ENCODE measurements at regions not wholly inside any gene's neighbourhood (a gene's known extent, or its start where the extent isn't known, plus 50 kb on each side); places are given as distances from the start of the nearest gene placed in this dataset.

DNA sequence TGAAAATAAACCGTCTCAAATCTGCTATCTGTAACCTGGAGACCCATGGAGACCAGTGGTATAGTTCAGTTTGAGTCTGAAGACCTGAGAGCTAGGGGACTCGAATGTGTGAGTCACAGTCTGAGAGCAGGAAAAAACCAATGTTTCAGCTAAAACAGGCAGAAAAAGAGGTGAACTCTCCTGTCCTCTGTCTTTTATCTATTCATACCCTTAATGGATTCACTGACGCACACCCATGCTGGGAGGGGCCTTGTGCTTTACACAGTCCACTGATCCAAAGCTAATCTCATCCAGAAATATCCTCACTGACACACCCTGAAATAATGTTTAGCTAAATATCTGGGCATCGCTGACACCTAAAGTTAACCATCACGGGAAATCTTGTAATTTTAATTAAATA lies 297.9 kb downstream of the GPM6A start:
- Histone ChIP-seq H3K36me3 (ENCODE audit: control insufficient read depth in 2 of 2, extremely low read depth in 1 of 2, insufficient read depth in 2 of 2, low read length in 2 of 2) (no peaks in the 10 kb centered on the region), H3K9me3 (ENCODE audit: control insufficient read depth, low read depth, low read length) (no peaks in the 10 kb centered on the region), H3K9me1 (ENCODE audit: control insufficient read depth, extremely low read depth, insufficient read depth, low read length) (no peaks in the 10 kb centered on the region), H3K27me3 (ENCODE audit: control insufficient read depth, extremely low read depth, insufficient read depth, low read length) (no peaks in the 10 kb centered on the region), H3K4me2 (ENCODE audit: control insufficient read depth, extremely low read depth, insufficient read depth, low read depth, low read length) (no peak overlapping the region), H2AFZ (ENCODE audit: control insufficient read depth, low read length) (no peak overlapping the region), H3K4me3 (ENCODE audit: control insufficient read depth in 2 of 3, extremely low read depth in 1 of 3, insufficient read depth in 2 of 3, low read depth in 1 of 3, low read length in 3 of 3) (no peak overlapping the region), H4K20me1 (ENCODE audit: control insufficient read depth, extremely low read depth, insufficient read depth, low read length) (no peaks in the 10 kb centered on the region), H3K79me2 (ENCODE audit: control insufficient read depth, insufficient read depth, low read length) (no peaks in the 10 kb centered on the region), H3K4me1 (ENCODE audit: control insufficient read depth, extremely low read depth, insufficient read depth, low read length) (no peaks in the 10 kb centered on the region), H3K27ac (ENCODE audit: control insufficient read depth, insufficient read depth, low read length) (no peak overlapping the region), H3K9ac (ENCODE audit: control insufficient read depth, extremely low read depth, insufficient read depth, low read length) (no peak overlapping the region)
- DNase-seq (ENCODE audit: low read depth, low spot score): no peak
- dilution Hi-C loops (cut with MboI; ENCODE audit: extremely low pct_ligation_motif_present, low sequenced_read_pairs): no loop called here
- no peak for FAIRE-seq
- TF ChIP-seq, protein P1, sequence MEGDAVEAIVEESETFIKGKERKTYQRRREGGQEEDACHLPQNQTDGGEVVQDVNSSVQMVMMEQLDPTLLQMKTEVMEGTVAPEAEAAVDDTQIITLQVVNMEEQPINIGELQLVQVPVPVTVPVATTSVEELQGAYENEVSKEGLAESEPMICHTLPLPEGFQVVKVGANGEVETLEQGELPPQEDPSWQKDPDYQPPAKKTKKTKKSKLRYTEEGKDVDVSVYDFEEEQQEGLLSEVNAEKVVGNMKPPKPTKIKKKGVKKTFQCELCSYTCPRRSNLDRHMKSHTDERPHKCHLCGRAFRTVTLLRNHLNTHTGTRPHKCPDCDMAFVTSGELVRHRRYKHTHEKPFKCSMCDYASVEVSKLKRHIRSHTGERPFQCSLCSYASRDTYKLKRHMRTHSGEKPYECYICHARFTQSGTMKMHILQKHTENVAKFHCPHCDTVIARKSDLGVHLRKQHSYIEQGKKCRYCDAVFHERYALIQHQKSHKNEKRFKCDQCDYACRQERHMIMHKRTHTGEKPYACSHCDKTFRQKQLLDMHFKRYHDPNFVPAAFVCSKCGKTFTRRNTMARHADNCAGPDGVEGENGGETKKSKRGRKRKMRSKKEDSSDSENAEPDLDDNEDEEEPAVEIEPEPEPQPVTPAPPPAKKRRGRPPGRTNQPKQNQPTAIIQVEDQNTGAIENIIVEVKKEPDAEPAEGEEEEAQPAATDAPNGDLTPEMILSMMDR (optimal IDR thresholded peaks at IDR 0.05 in 1 of 3, IDR thresholded peaks at IDR 0.05 in 1 of 3, conservative IDR thresholded peaks at IDR 0.05 in 1 of 3; ENCODE audit: extremely low read depth in 1 of 3, insufficient read depth in 2 of 3, low read length in 3 of 3): no peak
- TF ChIP-seq EZH2 (IDR thresholded peaks at IDR 0.05; ENCODE audit: low read length): no peak

DNA sequence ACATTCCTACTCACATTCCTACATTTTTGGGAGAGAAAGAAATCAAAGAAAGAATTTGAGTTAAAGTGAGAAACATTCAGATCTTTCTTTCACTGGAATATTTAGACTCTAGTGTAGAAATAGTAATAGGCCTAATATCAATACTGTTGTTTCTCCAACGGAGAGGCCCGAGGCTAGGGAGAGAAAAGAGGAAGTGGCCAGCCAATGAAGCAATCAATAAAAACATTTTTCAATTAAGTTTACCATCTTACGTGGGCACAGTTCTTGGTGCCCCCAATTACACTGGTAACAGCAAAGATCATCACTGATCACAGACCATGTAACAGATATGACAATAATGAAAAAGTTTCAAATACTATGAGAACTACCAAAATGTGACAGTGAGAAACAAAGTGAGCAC lies 281.4 kb downstream of the GPM6A start:
- Histone ChIP-seq H3K4me2 (ENCODE audit: control insufficient read depth, extremely low read depth, insufficient read depth, low read depth, low read length) (no peak overlapping the region), H3K4me1 (ENCODE audit: control insufficient read depth, extremely low read depth, insufficient read depth, low read length) (no peaks in the 10 kb centered on the region), H3K27ac (ENCODE audit: control insufficient read depth, insufficient read depth, low read length) (no peak overlapping the region), H3K4me3 (ENCODE audit: control insufficient read depth in 2 of 3, extremely low read depth in 1 of 3, insufficient read depth in 2 of 3, low read depth in 1 of 3, low read length in 3 of 3) (no peak overlapping the region), H3K27me3 (ENCODE audit: control insufficient read depth, extremely low read depth, insufficient read depth, low read length) (no peaks in the 10 kb centered on the region), H4K20me1 (ENCODE audit: control insufficient read depth, extremely low read depth, insufficient read depth, low read length) (no peaks in the 10 kb centered on the region), H3K9me1 (ENCODE audit: control insufficient read depth, extremely low read depth, insufficient read depth, low read length) (no peaks in the 10 kb centered on the region), H2AFZ (ENCODE audit: control insufficient read depth, low read length) (no peak overlapping the region), H3K36me3 (ENCODE audit: control insufficient read depth in 2 of 2, extremely low read depth in 1 of 2, insufficient read depth in 2 of 2, low read length in 2 of 2) (no peaks in the 10 kb centered on the region), H3K9ac (ENCODE audit: control insufficient read depth, extremely low read depth, insufficient read depth, low read length) (no peak overlapping the region), H3K9me3 (ENCODE audit: control insufficient read depth, low read depth, low read length) (no peaks in the 10 kb centered on the region), H3K79me2 (ENCODE audit: control insufficient read depth, insufficient read depth, low read length) (no peaks in the 10 kb centered on the region)
- dilution Hi-C loops (cut with MboI; ENCODE audit: extremely low pct_ligation_motif_present, low sequenced_read_pairs): no loop called here
- no peak for TF ChIP-seq EZH2 (IDR thresholded peaks at IDR 0.05; ENCODE audit: low read length)
- TF ChIP-seq, protein P1 (optimal IDR thresholded peaks at IDR 0.05 in 1 of 3, IDR thresholded peaks at IDR 0.05 in 1 of 3, conservative IDR thresholded peaks at IDR 0.05 in 1 of 3; ENCODE audit: extremely low read depth in 1 of 3, insufficient read depth in 2 of 3, low read length in 3 of 3): no peak
- FAIRE-seq (no peak), DNase-seq (ENCODE audit: low read depth, low spot score) (no peak)

Measured in keratinocyte (primary cell).